ENCODE measurements at regions not wholly inside any gene's neighbourhood (a gene's known extent, or its start where the extent isn't known, plus 50 kb on each side); places are given as distances from the start of the nearest gene placed in this dataset.
"Not testable (repeated sequence)": the region's sequence is repeated elsewhere in the genome, so short reads cannot be mapped to it uniquely, and the experiment has no call there.

- no peak for DNase-seq (ENCODE audit: low read depth)
Observed at GRCh38 chr3:140752499-140752898, 74.6 kb downstream of the TRIM42 start.

DNA sequence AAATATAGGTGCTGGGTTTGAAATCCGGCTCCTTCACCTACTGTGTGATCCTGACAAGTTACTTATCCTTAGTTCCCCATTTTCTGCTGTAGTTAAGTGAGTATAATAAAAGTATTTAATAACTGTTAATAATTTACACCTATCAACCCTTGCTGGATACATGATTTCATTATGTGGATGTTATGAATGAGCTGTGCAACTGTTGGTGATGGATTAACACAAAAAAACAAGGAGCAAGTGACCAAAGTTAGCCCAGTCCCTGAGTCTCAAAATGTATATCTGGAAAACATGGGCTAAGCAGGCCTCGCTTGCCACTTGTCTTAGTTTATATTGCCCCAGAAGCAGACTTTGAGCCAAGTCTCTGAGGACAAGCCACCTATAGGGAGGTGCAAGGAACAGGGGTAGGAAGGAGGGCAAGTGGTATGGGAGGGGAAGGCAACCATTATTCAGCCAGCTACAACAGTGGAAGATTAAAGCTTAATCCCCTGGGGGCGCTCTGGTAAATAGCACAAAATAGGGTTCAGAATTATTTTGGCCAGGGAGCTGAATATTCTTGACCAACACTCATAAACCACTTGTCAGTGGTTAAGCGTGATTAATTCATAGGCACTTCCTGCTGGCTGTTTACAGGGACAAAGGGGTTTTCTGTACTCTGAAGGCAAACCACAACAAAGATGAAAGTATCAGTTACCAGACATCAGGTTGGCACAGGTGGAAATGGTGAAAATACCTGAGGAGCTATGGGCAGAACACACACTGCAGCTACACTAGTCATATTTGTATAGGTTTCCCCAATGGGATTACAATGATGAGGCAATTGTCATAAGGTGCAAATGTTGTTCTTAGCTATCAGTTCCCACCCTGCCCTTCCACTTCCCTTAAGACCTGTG lies 76.2 kb downstream of the TRIM42 start:
- DNase-seq (ENCODE audit: low read depth) = no peak

GRCh38 chr3:140754936-140755335 lies 77.1 kb downstream of the TRIM42 start:
- no peak for DNase-seq (ENCODE audit: low read depth)

DNA sequence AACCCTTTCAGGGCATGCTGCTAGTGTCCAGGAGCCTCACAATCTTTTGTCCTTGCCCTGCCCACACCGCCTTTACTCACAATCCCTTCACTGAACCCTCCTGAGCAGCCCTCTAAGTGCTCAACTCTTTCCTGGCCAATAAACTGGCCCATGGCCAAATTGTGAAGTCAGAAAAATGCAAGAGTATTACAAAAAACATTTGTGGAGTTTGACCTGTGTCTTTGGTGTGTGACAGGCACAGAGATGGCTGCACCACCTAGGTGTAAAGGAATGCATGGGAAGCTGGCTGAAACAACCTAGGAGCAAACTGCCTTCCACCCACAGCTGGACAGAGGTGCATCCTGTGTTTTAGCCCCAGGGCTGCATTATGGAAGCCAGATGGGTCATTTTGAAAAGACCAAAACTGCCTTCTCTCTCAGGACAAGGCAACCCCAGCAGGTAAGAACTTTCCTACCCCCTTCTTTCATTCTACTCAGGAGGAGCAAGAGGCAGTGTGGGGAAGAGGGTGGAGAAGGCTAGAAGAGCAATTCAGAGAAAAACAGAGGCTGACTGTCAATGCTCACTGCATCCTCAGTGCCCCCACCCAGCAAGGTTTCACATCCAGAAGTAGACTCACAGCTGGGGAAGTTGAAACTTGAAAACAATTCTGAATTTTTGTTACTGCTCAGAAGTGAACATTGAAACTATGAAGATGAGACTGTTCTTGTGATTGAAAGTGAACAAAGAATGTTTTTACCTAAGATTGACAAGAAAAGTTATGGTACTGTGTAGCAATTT lies 78.6 kb downstream of the TRIM42 start:
- no peak for DNase-seq (ENCODE audit: low read depth)

GRCh38 chr3:140758791-140759444 lies 81.1 kb downstream of the TRIM42 start:
- no peak for DNase-seq (ENCODE audit: low read depth)

DNA sequence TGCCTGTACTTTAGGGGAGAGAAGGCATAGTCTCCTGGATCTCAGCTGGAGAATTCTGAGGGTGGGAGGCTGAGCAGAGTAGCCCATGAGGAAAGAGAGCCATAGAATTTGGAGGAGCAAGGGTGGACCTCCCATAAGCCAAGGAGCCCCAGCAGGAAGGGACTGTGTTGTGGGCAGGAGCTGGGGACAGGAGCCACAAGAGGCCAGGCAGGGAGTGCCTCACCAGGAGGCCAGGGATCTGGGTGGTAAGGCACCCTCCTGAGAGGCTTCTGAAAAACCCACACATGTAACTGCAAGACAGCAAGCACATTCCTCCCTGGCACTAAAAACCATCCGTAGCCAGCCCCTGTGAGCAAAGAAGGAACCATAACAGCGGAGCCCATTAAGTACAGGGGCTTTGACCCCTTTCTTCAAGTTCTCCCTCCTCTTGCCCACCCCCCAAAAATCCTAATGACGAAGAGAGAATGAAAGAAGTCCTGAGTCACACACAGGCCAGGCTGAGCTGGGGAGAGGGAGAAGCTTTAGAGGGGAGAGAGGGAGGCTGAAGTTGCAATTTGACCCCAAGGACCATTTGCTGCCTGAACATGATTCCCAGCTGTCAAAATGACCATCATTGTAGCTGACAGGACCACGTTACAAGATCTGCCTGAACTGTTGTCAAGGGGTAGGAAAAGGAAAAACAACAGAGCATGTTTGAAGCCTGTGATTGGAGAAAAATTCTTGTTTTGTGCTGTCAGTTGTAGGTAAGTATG lies 82.6 kb downstream of the TRIM42 start:
- no peak for DNase-seq (ENCODE audit: low read depth)

GRCh38 chr3:140761076-140761639 lies 83.3 kb downstream of the TRIM42 start:
- no peak for DNase-seq (ENCODE audit: low read depth)

GRCh38 chr3:140762746-140763145 lies 84.9 kb downstream of the TRIM42 start:
- no peak for DNase-seq (ENCODE audit: low read depth)

- no peak for DNase-seq (ENCODE audit: low read depth)
Observed at GRCh38 chr3:140763532-140763931, 85.7 kb downstream of the TRIM42 start.

- no peak for DNase-seq (ENCODE audit: low read depth)
Observed at GRCh38 chr3:140765246-140765645, 87.4 kb downstream of the TRIM42 start.

DNA sequence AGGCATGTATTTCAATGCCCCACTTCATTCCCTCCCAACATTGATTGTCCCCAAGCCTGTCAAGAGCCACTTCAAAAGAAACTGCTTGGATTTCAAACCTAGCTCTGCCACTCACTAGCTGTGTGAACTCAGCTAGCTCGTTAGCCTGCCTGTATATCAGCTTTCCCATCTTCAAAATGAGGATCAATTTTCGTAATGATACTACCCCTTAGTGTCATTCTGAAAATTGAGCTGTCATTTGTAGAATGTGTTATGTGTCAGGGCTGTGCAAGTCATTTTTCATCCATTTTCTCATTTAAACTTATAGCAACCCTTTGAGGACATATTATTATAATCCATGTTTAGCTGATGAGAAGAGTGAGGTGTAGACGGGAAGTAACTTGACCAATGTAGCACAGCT lies 88.6 kb downstream of the TRIM42 start:
- DNase-seq (ENCODE audit: low read depth) = no peak

GRCh38 chr3:140767566-140767965 lies 89.7 kb downstream of the TRIM42 start:
- no peak for DNase-seq (ENCODE audit: low read depth)

GRCh38 chr3:140768941-140769340 lies 91.1 kb downstream of the TRIM42 start:
- DNase-seq (ENCODE audit: low read depth) = no peak

- no peak for DNase-seq (ENCODE audit: low read depth)
Observed at GRCh38 chr3:140769951-140770350, 92.1 kb downstream of the TRIM42 start.

GRCh38 chr3:140770977-140771667 lies 93.3 kb downstream of the TRIM42 start:
- no peak for DNase-seq (ENCODE audit: low read depth)

DNA sequence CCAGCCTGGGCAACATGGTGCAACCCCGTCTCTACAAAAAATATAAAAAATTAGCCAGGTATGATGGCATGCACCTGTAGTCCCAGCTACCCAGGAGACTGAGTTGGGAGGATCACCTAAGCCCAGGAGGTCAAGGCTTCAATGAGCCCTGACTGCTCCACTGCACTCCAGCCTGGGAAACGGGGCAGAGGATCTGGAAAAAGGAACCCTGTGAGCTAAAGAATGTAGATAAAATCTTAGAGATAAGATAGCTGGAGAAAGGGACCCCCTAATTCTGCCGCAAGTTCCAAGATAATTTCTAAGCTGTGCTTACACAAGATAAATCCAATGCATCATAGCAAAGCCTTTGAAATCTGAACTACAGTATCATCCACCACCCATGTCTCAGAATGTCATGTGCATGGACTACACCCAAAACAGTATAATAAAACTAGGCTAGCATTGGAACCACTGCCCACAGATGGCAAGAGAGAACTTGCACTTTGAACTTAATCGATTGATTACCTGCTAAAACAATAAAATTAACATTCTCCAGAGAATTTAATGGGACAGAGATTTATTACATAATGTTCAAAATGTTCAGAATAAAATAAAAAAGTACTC lies 99.9 kb downstream of the TRIM42 start:
- no peak for DNase-seq (ENCODE audit: low read depth)

DNA sequence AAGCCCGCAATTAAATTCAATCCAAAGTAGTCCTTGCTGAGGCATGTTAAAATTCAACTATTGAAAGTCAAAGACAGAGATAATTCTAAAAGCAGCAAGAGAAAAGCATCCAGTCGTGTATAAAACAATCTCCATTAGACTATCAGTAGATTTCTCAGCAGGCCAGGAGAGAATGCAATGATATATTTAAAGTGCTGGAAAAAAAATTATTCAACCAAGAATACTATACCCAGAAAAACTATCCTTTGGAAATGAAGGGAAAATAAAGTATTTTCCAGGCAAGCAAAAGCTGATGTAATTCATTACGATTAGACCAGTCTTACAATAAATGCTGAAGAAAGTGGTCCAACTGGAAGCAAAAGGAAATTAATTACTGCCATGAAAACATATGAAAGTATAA lies 113.5 kb downstream of the TRIM42 start:
- DNase-seq (ENCODE audit: low read depth) = no peak

DNA sequence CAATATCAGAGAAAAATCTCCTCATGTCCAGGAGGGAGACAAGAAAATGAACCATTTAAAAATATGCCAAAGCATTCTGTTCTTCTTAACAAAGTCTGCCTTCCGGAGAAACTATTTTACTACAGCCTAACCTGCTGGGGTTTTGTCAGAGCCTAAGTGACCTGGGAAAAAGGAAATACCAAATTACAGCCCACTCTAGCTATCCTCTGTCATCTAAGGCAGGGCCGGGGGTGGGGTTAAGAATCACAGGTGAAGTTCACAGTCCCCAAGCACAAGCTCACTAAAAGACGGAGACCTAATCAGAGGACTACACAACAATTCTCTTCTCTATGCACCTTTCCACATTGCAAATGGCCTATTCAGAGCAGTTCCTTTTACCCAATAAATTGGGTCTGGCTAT lies 116.6 kb downstream of the TRIM42 start:
- DNase-seq (ENCODE audit: low read depth) = no peak

DNA sequence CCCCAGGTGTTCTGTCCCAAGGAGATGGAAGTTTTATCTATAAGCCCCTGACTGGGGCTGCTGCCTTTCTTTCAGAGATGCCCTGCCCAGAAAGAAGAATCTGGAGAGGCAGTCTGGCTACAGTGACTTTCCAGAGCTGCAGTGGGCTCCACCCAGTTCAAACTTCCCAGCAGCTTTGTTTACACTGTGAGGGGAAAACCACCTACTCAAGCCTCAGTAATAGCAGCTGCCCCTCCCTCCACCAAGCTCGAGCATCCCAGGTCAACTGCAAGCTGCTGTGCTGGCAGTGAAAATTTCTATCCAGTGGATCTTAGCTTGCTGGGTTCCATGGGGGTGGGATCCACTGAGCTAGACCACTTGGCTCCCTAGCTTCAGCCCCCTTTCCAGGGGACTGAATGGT lies 125.0 kb downstream of the TRIM42 start:
- not testable (repeated sequence) for DNase-seq (ENCODE audit: low read depth)

- DNase-seq (ENCODE audit: low read depth) = no peak
Observed at GRCh38 chr3:140809316-140809715, 131.5 kb downstream of the TRIM42 start.
